LNCaP clone FGC (cell line): ENCODE measurements at regions not wholly inside any gene's neighbourhood (a gene's known extent, or its start where the extent isn't known, plus 50 kb on each side); places are given as distances from the start of the nearest gene placed in this dataset.

Experiments used
- DNase-seq: peaks from one replicate; pipeline ENCODE4 v3.0.0-alpha.2; 2011; ENCODE audit warnings: low read depth
- H3K4me3 ChIP-seq: 2 replicates; pipeline ENCODE4 v1.5.1; 2011; ENCODE audit warnings: mild to moderate bottlenecking, low read depth, low read length, control low read depth
- CTCF ChIP-seq: IDR thresholded peaks from 2 replicates; pipeline ENCODE4 v1.5.1; 2012; ENCODE audit warnings: mild to moderate bottlenecking; ENCODE audit not compliant: control insufficient read depth, insufficient read depth; ENCODE audit errors: extremely low read depth

- H3K4me3 ChIP-seq = no peak overlapping the region
- DNase-seq = no peak
- TF ChIP-seq CTCF = no peak
Measured at GRCh38 chr12:5294274-5295070, 137.4 kb upstream of the NTF3 start.

- no peak overlapping the region for H3K4me3 ChIP-seq
- DNase-seq = no peak
- no peak for TF ChIP-seq CTCF
Measured at GRCh38 chr12:5295151-5295550, 136.8 kb upstream of the NTF3 start.

GRCh38 chr12:5295996-5296395, 135.9 kb upstream of the NTF3 start:
- H3K4me3 ChIP-seq = no peak overlapping the region
- DNase-seq = no peak
- TF ChIP-seq CTCF = no peak

GRCh38 chr12:5301539-5301938, 130.4 kb upstream of the NTF3 start:
- TF ChIP-seq CTCF = no peak
- no peak overlapping the region for H3K4me3 ChIP-seq
- DNase-seq = no peak

GRCh38 chr12:5305425-5305824, 126.5 kb upstream of the NTF3 start:
- no peak for DNase-seq
- H3K4me3 ChIP-seq = no peak overlapping the region
- TF ChIP-seq CTCF = no peak

DNA sequence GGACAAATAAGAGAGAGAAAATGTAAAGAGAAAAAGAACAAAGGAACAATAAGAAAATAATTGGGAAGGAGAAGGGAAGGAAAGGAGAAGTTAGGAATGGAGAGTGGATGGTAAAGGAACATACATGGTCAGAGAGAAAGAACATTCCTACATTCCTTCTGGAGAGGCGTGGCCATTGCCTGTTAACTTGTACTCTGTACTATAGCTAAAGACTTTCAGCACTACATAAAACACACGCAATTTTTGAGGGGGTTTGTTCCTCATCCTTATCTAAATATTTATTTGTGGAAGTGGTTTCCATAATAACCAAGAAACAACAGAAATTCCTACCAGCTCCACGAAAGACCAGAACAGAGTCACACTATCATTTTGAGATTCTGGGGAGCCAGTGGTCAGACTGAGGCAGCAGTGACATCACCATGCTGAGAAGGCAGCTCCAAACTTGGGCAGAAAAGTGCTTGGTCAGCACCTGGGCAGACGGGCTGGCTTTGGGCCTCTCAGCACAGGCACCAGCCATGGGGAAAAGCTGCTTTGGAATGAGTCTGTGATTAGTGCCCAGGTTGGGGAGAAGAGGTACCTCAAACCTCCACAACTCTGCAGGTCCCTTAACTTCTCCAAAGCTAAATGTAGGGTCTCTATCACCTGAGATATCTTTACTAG, 125.9 kb upstream of the NTF3 start:
- TF ChIP-seq CTCF = no peak
- DNase-seq = no peak
- no peak overlapping the region for H3K4me3 ChIP-seq
